ENCODE measurements at regions not wholly inside any gene's neighbourhood (a gene's known extent, or its start where the extent isn't known, plus 50 kb on each side); places are given as distances from the start of the nearest gene placed in this dataset.
"Not testable (repeated sequence)": the region's sequence is repeated elsewhere in the genome, so short reads cannot be mapped to it uniquely, and the experiment has no call there.

DNA sequence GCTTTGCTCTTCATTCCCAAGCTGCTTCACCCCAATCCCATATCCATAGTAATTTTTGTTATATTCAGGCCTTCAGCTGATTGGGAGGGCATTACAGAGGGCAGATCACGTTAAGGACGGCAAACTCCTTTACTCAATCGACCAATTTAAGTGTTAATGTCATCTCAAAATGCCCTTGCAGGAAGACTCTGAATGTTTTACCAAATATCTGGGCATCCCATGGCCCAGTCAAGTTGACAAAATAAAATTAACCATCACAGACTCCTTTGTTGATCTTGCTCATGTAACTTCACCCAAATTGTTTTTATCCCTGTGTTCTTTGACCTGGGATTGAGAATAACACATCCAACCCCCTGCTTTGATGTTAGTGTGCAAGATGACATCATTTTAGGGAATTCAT is 1018.3 kb upstream of the LCORL start:
- no peak for DNase-seq

DNA sequence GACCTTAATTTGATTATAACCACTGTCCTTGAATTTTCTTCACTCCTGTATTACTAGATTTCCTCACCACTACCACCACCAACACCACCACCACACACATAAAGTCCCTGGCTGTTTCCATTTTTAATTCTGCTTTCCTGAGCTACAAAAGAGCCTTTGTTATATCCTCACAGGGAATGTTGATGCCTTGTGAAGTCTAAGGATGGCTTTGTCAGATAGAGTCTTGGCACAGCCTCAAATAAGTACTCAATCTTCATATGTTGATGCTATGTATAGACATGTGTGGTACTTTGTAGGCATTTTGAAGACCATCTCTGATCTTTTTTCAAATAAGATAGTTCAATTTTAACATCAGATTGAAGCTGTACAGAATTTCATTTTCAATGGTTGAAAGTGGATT is 1016.7 kb upstream of the LCORL start:
- DNase-seq = no peak

DNA sequence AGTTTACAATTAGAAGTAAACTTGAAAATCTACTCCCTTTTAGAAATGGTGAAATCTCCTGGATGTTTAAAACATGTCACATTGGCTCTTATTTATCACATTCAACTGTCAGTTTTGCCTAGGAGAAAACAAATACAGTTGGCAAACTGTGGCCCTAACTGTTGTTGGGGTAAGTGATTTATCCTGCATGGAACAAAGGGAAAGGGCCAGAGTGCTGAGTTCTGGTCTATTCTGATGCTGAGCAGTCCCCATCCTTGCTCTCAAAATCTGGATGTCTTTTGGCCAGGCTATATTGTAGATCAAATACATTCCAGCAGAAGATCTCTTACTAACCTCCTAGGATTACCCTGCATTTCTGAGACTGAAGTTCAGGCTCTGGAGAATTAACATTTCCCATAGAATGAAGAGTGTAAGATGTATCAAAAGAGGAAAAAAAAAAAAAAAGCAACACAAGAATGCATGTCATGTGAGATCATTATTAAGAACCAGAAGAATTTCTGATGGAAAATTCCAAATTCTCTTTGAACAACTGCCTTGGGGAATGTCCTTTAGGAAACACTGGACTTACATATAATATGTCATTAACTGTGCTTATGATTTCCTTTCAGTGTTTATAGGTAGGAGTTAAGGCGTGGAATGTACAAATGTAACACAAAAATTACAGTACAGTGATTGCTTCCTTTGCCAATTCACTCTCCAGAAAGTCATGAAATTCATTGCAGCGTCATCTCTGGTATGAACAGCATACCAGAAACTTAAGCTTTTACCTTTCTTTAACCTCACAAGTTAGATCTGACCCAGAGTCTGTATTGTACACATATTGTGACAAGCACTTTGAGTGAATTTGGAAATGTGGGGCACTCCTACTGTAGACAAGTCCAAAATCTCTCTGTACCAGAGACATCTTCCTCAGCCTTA is 1012.5 kb upstream of the LCORL start:
- DNase-seq = no peak

DNA sequence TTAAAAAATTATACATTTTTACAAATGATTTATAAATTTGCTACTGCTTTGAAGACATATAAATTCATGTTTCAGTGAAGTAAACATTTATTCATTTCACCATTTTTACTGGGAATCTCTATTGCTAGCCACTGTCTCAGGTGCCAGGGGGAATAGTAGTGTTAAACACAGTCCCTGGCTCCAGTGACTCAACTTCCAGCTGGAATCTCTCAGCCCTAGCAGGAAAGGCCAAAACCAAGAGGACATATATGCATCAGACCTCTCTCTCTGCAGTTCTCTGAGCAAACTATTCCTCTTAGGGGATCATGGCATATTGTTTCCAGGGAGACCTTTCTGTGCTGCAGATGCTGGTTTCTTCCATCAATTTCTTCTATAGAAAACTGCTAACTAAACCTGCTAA is 1009.0 kb upstream of the LCORL start:
- no peak for DNase-seq

DNA sequence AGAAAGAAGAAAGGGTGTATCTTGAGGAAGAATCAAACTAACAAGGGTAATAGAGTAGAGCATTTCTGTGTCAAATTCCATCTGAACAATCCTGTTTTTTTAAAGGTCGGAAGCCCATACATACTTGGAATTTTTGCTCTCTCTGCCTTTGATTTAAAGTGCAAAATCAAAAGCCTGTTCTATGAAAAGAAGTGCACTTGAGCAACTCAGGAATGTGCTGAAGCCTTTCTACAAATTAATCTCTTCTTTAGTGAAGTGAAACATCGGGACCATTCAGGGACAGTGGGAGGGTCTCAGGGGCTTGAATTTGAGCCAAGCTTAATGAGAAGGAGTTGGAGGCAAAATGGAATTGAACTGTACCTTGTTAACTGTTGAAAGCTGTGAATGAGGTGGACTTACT is 1008.5 kb upstream of the LCORL start:
- peak; percentile 62 for DNase-seq

DNA sequence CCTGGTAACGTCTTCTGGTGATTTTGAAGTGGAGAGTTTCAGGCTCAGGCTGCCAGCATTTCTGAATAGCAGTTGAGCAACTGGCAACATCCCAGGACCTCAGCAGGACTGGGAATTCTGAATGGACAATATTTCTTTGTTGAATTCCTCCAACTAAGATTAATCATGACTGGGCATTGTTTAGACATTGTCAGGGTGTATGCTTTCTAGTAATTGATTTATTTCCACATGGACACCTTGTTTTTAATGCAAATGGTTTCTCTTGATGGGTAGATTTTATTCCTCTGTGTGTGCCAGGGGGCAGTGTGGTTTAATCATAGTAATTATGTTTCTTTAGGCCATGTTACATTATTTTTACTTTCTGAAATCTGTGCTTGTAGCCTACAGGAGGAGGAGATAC is 1004.7 kb upstream of the LCORL start:
- no peak for DNase-seq

DNA sequence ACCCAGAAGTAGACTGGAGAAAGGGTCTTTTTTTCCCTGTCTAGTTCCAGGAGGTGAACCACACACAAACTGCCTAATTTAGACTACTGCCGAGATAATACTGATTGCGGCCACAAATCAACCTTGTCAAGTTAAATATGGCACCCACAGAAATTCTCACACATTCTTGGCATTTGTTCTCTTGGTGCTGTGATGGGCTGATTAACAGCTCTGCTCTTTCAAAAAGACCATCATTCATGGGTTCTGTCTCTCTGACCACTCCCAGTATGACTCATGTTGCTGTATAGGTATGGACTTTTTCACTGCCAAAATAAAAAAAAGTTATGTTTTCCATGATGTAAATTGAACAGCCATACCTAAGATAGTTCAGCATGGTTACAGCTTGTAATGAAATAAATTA is 1003.5 kb upstream of the LCORL start:
- no peak for DNase-seq

DNA sequence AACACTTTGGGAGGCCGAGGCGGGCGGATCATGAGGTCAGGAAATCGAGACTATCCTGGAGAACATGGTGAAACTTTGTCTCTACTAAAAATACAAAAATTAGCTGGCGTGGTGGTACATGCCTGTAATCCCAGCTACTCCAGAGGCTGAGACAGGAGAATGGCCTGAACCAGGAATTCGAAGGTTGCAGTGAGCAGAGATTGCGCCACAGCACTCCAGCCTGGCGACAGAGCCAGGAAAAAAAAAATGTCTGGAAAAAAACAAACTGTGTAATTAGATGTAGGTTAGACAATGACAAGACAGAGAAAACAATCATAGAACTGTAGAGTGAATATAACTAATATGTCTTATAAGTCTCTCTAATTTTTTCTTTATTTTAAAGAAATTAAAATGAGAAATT is 1002.5 kb upstream of the LCORL start:
- DNase-seq = no peak

DNA sequence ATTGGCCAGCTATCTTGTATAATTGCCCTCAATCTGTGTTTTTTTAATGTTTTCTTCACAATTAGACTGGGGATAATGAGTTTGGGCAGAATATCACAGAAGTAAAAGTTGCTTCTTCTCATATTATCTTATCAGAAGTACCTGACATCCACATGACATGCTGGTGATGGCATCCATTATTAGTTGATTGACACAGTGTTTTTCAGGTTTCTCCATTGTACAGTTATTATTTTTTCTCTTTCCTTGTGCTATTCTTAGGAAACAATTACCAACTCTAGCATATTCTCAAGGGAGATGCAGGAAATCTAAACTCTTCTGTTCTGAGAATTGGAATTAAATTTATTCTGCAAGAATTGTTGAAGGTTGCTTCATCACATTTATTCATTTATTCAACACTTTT is 1000.1 kb upstream of the LCORL start:
- no peak for DNase-seq

DNA sequence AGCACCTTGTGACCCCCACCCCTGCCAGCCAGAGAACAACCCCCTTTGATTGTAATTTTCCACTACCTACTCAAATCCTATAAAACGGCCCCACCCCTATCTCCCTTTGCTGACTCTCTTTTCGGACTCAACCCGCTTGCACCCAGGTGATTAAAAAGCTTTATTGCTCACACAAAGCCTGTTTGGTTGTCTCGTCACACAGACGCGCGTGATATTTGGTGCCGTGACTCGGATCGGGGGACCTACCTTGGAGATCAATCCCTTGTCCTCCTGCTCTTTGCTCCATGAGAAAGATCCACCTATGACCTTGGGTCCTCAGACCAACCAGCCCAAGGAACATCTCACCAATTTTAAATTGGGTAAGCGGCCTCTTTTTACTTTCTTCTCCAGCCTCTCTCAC is 995.0 kb upstream of the LCORL start:
- not testable (repeated sequence) for DNase-seq

DNA sequence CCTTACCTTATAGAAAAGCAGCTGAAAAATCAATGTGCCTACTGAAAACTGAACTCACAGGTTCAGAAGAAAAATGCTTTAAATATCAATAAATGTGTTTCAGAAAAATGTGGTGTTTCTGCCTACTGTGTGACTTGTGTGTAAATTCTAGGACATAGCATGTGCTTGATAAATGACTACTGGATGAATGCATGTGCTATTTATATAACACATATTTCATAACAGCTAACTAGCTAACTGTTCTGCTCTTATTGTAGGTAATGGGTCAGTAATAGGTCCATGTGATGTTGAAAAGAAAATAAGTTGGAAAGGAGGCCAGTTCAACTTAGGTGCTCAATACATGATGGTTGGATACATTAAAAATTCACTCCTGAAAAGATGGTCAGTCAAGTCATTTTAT is 993.0 kb upstream of the LCORL start:
- DNase-seq = no peak

DNA sequence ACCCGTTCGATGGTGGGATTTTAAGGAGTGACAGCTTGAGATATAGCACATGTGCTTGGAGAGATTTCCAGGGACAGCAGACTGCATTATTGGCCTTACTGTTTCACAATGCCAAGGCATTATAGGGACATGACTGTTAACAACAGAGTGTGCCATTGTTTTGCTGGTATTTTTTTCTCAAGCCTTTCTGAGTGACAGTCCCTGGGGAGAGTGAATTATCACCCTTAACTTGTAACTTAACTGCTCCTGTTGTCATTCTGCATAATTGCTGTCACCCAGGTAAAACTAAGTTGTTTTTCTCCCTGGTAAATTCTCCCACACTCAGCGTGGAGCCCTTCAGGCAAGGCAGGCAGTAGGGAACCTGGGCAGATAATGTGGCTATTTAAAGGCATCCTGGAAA is 989.2 kb upstream of the LCORL start:
- DNase-seq = no peak

DNA sequence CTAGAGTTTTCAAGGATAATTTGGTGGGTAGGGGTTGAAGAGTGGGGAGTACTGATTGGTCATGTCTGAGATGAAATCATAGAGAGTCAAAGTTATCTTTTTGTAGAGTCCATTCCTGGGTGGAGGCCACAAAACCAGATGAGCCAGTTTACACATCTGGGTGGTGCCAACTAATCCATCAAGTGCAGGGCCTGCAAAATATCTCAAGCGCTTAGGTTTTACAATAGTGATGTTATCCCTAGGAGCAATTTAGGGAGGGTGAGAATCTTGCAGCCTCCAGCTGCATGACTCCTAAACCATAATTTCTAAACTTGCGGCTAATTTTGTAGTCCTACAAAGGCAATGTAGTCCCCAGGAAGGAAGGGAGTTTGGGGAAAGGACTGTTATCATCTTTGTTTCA is 988.3 kb upstream of the LCORL start:
- no peak for DNase-seq

DNA sequence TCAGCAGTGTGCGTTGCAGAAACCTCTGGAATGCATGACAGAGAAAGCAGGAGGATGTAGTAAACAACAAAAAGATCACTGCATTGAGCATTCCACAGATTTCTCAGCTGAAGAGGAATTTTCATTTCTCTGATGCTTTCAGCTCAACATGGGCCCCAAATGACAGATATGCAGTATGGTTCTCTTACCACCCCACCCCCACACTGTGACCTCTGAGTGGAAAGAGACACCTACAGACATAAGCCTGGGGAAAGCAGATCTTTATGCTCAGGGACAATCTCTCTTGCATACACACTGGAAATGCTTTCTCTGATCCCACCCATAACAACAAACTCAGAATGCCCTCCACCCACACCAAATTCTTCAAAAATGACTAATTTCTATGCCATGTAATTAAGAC is 983.7 kb upstream of the LCORL start:
- peak; percentile 5 for DNase-seq

DNA sequence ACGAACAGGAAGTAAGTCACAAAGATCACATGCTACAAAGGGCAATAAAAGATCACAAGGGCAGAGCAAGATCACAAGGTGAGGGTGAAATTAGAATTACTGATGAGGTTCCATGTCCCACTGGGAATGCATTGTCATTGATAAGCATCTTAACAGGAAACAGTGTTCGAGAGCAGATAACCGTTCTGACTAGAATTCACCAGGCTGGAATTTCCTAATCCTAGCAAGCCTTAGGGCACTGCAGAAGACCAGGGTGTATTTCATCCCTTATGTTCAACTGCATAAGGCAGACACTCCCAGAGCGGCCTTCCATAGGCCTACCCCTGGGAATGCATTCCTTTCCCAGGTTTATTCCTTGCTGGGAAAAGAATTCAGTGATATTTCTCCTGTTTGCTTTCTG is 980.6 kb upstream of the LCORL start:
- DNase-seq = no peak

DNA sequence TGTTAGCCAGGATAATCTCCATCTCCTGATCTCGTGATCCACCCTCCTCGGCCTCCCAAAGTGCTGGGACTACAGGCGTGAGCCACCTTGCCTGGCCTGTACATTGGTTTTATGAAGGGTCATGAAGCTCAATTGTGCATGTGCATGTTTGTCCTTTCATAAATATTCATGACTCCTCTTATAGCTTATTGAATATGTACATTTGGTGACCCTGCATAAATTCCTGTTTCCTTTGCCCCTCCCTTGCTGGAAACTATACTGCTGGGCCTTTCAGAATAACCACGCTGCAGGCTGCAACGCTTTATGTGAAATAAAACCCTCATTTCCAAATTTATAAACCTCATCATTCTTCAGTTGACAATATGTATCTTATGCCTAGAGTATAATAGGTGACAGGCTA is 978.0 kb upstream of the LCORL start:
- DNase-seq = no peak

DNA sequence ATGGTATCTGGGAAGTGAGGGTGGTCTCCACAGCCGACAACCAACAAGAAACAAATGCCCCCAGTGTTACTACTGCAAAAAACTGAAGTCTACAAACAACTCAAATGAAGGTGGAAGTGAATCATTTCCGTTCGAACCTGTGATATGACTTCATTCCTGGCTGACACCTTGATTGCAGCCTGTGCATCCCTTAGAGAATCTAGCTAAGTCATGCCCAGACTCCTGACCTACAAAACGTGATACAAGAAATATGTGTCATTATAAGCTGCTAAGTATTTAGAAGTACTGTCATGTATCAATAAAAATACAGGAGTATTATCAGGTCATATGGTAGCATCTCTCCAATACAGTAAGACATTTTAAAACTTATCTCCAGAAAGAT is 959.7 kb upstream of the LCORL start:
- DNase-seq = no peak

DNA sequence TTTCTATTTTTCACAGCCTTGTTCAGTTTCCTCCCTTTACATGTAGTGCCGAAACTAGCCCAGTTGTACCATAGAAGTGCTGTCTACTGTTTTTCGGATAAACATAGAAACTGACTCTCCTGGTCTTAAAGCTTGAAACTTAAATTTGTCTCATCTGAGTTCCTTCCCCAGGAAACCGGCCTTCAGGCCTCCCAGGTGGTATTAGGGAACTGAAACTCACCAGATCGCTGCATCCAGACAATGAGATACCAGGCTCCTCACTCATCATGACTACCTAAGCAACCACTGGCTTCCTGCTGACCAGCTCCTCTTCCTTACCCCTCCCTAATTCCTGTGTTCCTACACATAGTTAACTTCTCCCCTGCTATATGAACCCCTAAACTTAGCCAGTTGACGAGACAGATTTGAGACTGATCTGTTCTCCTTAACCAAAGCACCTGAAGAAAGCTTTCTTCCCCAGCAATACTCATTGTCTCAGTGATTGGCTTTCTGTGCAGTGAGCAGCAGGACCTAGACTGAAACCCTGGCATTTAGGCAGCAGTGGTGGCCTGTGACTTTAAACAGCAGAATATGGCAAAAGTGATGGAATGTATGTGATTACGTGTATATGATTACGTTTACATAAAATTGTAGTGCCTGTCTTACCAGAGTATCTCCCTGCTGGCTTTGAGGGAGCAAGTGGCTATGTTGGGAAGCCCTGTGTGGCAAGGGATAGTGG is 959.1 kb upstream of the LCORL start:
- DNase-seq = no peak

DNA sequence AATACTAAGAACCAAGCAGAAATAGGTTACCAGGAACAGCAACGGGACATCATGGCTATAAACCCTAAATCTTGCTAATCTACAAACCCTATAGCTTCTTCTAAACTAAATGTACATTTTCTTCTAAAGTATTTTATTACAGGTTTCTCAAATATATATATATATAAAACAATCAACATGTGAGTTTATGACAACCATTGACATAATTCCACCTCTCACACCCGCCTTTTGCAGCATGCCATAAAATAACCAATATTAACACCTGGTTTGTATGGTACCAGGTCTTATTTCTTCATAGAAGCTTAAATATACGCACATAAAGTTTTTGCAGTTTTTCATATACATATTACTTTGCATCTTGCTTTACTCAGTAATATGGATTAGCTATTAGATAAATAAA is 955.3 kb upstream of the LCORL start:
- no peak for DNase-seq

DNA sequence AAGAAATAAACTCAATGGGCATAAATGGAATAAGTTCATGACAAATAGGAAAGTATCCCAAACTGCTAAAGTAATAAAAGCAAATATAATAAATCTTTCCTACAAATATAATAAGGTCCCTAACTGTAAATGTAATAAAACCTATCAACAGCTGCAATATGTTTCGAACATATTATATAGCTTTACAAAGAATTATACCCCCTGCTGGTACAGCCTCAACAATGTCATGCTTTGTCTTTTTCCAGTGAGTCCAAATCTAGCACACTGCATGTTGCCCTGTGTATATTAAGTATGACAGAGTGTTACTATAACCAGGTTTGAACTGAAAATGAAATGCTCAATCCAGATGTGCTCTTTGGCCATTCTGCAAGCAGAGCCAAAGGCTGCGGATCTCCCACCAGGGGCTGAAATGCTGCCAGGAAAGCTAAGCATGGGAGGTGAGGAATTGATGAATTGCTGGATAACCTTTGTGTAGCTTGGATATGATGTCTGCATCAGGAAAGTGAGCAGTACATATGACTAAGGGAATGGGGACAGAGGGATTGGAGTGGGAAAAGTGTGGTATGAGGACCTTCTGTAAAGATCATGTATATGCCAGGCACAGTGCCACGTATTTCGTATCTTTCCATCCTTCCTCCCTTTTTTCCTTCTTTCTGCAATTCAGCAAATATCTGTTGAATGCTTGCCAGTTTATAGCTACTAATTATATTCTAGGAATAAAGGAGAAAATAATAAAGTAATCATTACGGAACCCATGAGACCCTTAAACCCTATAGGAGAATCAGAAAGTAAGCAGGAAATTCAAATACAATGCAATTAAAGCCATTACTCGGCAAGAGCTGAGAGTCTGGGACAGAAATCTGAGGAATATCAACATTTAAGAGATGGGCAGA is 954.6 kb upstream of the LCORL start:
- DNase-seq = no peak

DNA sequence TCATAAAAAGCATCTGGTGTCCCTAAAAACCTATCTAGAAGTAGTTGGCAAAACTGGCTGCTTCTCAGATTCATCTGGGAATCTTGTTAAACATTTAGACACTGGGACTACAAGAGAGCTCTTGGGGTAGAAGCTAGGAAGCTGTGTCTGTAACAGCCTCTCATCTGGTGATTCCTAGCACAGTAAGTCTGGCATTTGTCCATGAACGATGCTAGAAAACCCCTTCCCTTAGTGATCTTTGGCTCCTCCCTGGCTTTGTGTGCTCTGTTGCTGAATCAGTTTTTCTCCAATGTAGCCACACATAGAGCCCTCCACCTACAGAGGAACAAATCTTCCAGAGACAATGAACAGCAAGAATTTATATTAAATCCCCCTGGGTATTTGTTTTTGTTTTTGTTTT is 951.7 kb upstream of the LCORL start:
- DNase-seq = no peak

DNA sequence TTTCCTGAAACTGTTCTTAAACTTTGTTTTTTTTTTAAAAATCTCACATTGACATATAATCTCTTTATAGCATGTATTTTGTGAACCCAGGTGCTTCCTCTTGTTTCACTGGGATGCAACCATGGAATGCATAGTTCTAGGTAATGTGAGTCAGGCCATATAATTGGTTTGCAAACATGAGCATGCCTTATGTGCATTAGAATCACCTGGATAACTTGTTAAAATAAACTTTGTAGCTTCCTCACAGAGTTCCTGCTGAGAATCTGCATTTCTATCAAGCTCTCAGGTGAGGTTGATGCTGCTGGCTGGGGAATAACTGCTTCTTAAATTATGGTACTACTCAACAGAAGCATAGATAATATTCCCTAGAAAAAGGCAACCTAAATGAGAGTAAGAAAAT is 940.3 kb upstream of the LCORL start:
- no peak for DNase-seq

DNA sequence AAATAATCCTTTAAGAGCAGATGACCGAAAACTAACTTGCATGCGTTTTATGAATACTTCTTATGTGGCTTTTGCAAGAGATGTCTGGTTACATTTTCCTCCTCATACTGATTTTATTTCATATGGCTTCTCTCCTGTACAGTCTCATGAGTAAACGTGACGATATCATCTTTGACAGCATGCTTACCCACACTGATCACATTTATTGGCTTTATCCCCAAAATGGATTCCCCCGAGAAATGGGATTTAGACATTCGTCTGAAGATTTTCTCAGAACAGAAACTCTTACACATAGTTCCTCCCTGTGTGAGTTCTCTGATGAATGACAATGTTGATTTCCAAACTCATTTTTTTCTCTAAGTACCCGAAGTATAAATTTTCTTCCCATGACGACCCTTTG is 939.7 kb upstream of the LCORL start:
- no peak for DNase-seq

Data from renal pelvis (tissue), 1 donor.